ENCODE measurements at regions not wholly inside any gene's neighbourhood (a gene's known extent, or its start where the extent isn't known, plus 50 kb on each side); places are given as distances from the start of the nearest gene placed in this dataset.

DNA sequence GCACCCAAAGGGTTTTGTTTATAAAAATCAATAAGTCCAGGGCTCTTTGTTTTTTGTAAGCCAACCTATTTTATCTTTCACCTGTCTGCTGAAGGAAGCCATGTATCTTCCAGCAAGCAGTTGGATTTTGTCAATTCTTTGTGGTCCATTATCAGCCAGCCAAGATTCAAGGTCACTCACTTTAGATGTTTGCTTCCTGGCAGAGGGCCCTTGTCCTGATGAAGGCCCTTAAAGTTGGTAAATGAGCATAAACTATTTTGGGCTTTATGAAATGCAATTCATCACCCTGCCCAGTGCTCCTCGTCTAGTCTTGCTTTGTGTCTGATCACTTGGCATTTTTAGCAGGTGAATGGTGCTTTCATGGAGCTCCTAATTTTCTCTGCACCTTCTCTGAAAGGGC is 1004.2 kb downstream of the GRID1 start:
- H3K36me3 ChIP-seq, result no peaks in the 10 kb centered on the region
- no peak for DNase-seq (ENCODE audit: extremely low spot score)
- 50% methylated on average over 1 of the region's 1 CpG for WGBS
- H3K27ac ChIP-seq (replicated peaks in 1 of 4), result no peak overlapping the region
- no peak overlapping the region for H3K4me3 ChIP-seq
- H3K9me3 ChIP-seq, result no peaks in the 10 kb centered on the region
- no peaks in the 10 kb centered on the region for H3K4me1 ChIP-seq
- TF ChIP-seq EP300 (IDR thresholded peaks at IDR 0.05), result no peak
- TF ChIP-seq, protein P1, sequence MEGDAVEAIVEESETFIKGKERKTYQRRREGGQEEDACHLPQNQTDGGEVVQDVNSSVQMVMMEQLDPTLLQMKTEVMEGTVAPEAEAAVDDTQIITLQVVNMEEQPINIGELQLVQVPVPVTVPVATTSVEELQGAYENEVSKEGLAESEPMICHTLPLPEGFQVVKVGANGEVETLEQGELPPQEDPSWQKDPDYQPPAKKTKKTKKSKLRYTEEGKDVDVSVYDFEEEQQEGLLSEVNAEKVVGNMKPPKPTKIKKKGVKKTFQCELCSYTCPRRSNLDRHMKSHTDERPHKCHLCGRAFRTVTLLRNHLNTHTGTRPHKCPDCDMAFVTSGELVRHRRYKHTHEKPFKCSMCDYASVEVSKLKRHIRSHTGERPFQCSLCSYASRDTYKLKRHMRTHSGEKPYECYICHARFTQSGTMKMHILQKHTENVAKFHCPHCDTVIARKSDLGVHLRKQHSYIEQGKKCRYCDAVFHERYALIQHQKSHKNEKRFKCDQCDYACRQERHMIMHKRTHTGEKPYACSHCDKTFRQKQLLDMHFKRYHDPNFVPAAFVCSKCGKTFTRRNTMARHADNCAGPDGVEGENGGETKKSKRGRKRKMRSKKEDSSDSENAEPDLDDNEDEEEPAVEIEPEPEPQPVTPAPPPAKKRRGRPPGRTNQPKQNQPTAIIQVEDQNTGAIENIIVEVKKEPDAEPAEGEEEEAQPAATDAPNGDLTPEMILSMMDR (IDR thresholded peaks at IDR 0.05), result no peak
- no peak for TF ChIP-seq POLR2A (IDR thresholded peaks at IDR 0.05; ENCODE audit: low read depth)
- TF ChIP-seq POLR2AphosphoS5 (IDR thresholded peaks at IDR 0.05), result no peak
- intact Hi-C loops (cut with DNase I), result no loop called here
- H3K27me3 ChIP-seq, result no peaks in the 10 kb centered on the region

DNA sequence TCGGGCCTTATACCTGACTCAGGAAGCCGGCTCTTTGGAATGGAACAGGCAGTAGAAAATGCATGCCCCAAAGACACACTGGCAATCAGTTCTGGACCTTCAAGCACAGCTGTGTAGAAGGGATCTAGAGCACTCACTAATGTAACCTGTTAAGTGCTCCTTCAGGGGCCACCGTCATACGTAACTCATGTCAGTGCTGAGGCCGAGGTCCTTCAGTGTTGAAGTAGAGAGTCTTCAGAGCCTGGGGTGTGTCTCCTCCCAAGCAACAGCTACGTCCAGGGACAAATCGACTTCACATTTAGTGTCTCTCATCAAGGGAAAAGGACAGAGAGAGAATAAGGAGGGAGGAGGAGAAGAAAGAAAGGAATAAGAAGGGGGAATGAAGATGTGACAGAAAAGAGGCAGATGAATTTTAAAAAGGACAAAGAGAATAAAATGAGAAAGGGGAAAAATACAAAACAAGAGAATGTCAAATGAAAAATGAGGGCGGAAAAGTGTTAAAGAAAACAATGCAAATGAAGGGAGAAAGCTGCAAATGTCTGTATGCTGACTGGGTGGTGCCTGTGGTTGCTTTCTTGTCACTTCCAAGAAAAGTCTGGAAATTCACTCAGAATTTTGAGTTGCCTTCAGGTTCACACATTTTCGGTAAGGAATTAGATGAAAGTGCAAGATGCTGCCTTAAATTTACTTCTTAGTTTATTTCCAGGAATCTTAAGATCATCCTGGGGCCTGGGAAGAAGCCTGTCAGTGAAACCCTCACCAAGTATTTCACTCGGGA is 989.4 kb downstream of the GRID1 start:
- no peak overlapping the region for H3K27ac ChIP-seq (replicated peaks in 1 of 4)
- H3K4me1 ChIP-seq, result no peaks in the 10 kb centered on the region
- H3K36me3 ChIP-seq, result no peaks in the 10 kb centered on the region
- TF ChIP-seq, protein P1 (IDR thresholded peaks at IDR 0.05), result no peak
- TF ChIP-seq POLR2A (IDR thresholded peaks at IDR 0.05; ENCODE audit: low read depth) (no peak), EP300 (IDR thresholded peaks at IDR 0.05) (no peak), POLR2AphosphoS5 (IDR thresholded peaks at IDR 0.05) (no peak)
- no peaks in the 10 kb centered on the region for H3K27me3 ChIP-seq
- intact Hi-C loops (cut with DNase I), result no loop called here
- 80% methylated on average over 10 of the region's 10 CpGs for WGBS
- no peak for DNase-seq (ENCODE audit: extremely low spot score)
- peaks cover 0 to 4% (median 0%) of the 10 kb centered on the region in 4 donors for H3K9me3 ChIP-seq
- no peak overlapping the region for H3K4me3 ChIP-seq

DNA sequence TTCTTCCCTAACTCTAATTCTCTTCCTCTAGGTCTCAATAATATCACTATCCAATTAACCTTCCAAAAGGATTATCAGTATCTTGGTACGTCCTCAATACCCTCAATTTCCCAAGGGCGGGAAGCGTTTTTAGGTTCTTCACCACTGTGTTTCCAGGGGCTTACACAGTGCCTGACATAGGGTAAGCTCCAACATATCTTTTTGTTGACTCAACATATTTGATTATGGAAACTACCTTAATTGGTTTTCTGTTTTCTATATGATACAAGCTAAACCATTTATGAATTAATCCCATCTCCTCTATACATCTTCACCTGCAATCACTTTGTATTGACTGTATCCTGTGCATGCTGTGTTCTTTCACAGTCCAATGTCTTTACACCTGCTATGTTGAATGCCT is 987.3 kb downstream of the GRID1 start:
- Histone ChIP-seq H3K9me3 (peaks cover 0 to 4% (median 0%) of the 10 kb centered on the region in 4 donors), H3K4me1 (no peaks in the 10 kb centered on the region), H3K36me3 (no peaks in the 10 kb centered on the region), H3K27me3 (no peaks in the 10 kb centered on the region), H3K27ac (replicated peaks in 1 of 4) (no peak overlapping the region), H3K4me3 (no peak overlapping the region)
- intact Hi-C loops (cut with DNase I), result no loop called here
- 88% methylated on average over 3 of the region's 3 CpGs for whole genome bisulfite sequencing
- TF ChIP-seq, protein P1 (IDR thresholded peaks at IDR 0.05), result no peak
- TF ChIP-seq EP300 (IDR thresholded peaks at IDR 0.05), result no peak
- TF ChIP-seq POLR2A (IDR thresholded peaks at IDR 0.05; ENCODE audit: low read depth), result no peak
- no peak for TF ChIP-seq POLR2AphosphoS5 (IDR thresholded peaks at IDR 0.05)
- no peak for DNase-seq (ENCODE audit: extremely low spot score)

DNA sequence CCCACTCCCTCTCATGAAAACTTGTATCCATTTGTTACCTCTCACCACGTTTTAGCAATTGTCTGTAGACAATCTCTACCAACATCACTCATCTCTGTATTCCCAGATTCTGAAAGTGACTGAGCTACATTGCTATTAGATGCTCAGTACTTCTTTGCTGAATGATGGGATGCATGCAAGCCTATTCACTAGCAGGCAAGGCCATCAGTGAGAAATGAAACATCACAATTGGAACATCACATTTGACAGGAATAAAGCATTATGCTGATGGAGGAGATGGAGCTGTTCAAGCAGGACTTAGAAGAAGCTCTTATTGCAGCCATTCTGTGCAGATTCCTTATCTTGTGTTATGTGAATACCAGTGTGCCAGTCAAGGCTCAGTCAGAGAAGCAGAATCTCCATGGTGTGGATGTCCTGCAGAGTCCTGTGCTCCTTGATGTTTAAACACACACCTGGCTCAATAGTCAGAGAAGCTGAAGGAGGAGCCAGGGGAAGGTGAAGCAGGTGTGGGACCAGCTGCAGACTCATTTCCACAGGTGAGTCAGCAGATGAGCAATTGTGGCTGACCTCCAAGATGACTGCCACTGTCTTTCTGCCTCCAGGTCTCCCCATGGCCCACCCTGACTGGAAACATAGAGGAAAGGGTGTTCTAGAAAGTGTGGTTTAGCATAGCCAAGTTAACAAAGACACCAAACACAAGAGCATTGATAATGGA is 965.5 kb downstream of the GRID1 start:
- no peaks in the 10 kb centered on the region for H3K36me3 ChIP-seq
- no peaks in the 10 kb centered on the region for H3K9me3 ChIP-seq
- DNase-seq (ENCODE audit: extremely low spot score), result no peak
- intact Hi-C loops (cut with DNase I), result no loop called here
- H3K4me3 ChIP-seq, result no peak overlapping the region
- 10% methylated on average over 1 of the region's 1 CpG for WGBS
- H3K27me3 ChIP-seq, result no peaks in the 10 kb centered on the region
- no peak overlapping the region for H3K27ac ChIP-seq (replicated peaks in 1 of 4)
- no peaks in the 10 kb centered on the region for H3K4me1 ChIP-seq
- TF ChIP-seq, protein P1 (IDR thresholded peaks at IDR 0.05), result no peak
- TF ChIP-seq EP300 (IDR thresholded peaks at IDR 0.05) (no peak), POLR2AphosphoS5 (IDR thresholded peaks at IDR 0.05) (no peak), POLR2A (IDR thresholded peaks at IDR 0.05; ENCODE audit: low read depth) (no peak)
